ENCODE measurements at regions not wholly inside any gene's neighbourhood (a gene's known extent, or its start where the extent isn't known, plus 50 kb on each side); places are given as distances from the start of the nearest gene placed in this dataset.
"Not testable (repeated sequence)": the region's sequence is repeated elsewhere in the genome, so short reads cannot be mapped to it uniquely, and the experiment has no call there.

DNA sequence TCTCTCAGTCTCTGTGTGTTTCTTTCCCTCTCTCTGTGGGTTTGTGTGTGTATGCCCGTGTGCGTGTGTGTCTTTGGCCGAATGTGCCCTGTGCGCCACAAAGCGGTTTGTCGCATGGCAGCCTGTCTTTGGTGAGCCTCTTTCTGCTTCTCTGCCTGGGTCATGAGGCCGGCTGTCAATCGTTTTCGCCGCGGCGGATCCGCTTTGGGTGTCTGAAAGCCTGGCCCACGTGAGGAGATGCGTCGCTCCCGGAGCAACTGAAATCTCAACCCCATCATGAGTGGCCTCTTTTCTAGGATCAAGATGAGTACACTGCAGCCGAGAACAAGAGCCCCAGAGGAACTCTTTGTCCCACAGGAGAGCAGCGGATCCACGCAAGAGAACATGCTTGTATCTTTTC is 98.6 kb upstream of the FOXD4L5 start:
- TF ChIP-seq, protein P1, sequence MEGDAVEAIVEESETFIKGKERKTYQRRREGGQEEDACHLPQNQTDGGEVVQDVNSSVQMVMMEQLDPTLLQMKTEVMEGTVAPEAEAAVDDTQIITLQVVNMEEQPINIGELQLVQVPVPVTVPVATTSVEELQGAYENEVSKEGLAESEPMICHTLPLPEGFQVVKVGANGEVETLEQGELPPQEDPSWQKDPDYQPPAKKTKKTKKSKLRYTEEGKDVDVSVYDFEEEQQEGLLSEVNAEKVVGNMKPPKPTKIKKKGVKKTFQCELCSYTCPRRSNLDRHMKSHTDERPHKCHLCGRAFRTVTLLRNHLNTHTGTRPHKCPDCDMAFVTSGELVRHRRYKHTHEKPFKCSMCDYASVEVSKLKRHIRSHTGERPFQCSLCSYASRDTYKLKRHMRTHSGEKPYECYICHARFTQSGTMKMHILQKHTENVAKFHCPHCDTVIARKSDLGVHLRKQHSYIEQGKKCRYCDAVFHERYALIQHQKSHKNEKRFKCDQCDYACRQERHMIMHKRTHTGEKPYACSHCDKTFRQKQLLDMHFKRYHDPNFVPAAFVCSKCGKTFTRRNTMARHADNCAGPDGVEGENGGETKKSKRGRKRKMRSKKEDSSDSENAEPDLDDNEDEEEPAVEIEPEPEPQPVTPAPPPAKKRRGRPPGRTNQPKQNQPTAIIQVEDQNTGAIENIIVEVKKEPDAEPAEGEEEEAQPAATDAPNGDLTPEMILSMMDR (IDR thresholded peaks at IDR 0.05), result not testable (repeated sequence)
- not testable (repeated sequence) for TF ChIP-seq POLR2A (IDR thresholded peaks at IDR 0.05)
